Breast epithelium (tissue), 3 donors: ENCODE measurements at regions not wholly inside any gene's neighbourhood (a gene's known extent, or its start where the extent isn't known, plus 50 kb on each side); places are given as distances from the start of the nearest gene placed in this dataset.

Experiments used
- POLR2A ChIP-seq: fragments of 450-650 bp; IDR thresholded peaks from one replicate; pipeline ENCODE4 v1.6.1; 2016; ENCODE audit warnings: antibody characterized with exemption, mild to moderate bottlenecking, moderate library complexity
- POLR2AphosphoS5 ChIP-seq, 3 donors: sonication (generic); formaldehyde crosslinking; IDR thresholded peaks; one replicate each; pipeline ENCODE4 v1.6.1; 2017; ENCODE audit warnings: antibody characterized with exemption in 3 of 3
- TF ChIP-seq, protein P1 (sequence below), 3 donors: fragments of 450-650 bp; IDR thresholded peaks; one replicate each; pipeline ENCODE4 v1.5.1; 2016 to 2017; ENCODE audit warnings: antibody characterized with exemption in 3 of 3, mild to moderate bottlenecking in 3 of 3, moderate library complexity in 3 of 3

DNA sequence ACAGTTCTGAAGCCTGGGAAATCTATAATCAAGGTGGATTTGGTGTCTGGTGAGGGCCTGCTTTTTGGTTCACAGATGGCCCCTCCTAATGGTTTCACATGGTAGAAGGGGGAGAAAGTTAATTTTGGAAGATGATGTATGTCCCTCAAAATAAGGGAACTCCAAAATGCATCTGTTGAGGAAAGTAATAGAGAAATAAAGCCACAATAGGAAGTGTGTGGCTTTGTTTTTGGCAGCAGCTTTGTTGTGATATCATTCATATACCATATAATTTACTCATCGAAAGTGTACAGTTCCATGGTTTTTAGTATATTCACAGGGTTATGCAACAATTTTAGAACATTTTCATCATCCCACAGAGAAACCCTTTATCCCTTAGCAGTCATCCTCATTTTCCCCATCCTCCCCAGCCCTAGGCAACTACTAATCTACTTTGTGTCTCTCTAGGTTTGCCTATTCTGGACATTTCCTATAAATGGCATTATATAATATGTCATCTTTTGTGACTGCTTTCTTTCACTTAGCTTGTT, 274.0 kb upstream of the FAM98A start:
- TF ChIP-seq, protein P1, sequence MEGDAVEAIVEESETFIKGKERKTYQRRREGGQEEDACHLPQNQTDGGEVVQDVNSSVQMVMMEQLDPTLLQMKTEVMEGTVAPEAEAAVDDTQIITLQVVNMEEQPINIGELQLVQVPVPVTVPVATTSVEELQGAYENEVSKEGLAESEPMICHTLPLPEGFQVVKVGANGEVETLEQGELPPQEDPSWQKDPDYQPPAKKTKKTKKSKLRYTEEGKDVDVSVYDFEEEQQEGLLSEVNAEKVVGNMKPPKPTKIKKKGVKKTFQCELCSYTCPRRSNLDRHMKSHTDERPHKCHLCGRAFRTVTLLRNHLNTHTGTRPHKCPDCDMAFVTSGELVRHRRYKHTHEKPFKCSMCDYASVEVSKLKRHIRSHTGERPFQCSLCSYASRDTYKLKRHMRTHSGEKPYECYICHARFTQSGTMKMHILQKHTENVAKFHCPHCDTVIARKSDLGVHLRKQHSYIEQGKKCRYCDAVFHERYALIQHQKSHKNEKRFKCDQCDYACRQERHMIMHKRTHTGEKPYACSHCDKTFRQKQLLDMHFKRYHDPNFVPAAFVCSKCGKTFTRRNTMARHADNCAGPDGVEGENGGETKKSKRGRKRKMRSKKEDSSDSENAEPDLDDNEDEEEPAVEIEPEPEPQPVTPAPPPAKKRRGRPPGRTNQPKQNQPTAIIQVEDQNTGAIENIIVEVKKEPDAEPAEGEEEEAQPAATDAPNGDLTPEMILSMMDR (IDR thresholded peaks at IDR 0.05), result no peak
- TF ChIP-seq POLR2AphosphoS5 (IDR thresholded peaks at IDR 0.05) (no peak), POLR2A (no peak)
